ENCODE measurements at regions not wholly inside any gene's neighbourhood (a gene's known extent, or its start where the extent isn't known, plus 50 kb on each side); places are given as distances from the start of the nearest gene placed in this dataset.

- TF ChIP-seq RAD21 (IDR thresholded peaks at IDR 0.05; ENCODE audit: low read depth) (no peak), CEBPB (IDR thresholded peaks at IDR 0.05) (no peak)
Observed at GRCh38 chr1:208614610-208615009, 370.4 kb upstream of the PLXNA2 start.

All from Ishikawa (cell line).